ENCODE measurements at regions not wholly inside any gene's neighbourhood (a gene's known extent, or its start where the extent isn't known, plus 50 kb on each side); places are given as distances from the start of the nearest gene placed in this dataset.

GRCh38 chr13:85638265-85638664 lies 161.0 kb downstream of the SLITRK6 start:
- no peaks in the 10 kb centered on the region for H3K9me2 ChIP-seq (ENCODE audit: insufficient read depth)
- no TSS peak for BruUV-seq (replicated peaks)
- no peak for TF ChIP-seq JUND (IDR thresholded peaks at IDR 0.05)
- TF ChIP-seq CEBPB (IDR thresholded peaks at IDR 0.05; ENCODE audit: low read depth): no peak
- TF ChIP-seq POLR2AphosphoS5 (IDR thresholded peaks at IDR 0.05; ENCODE audit: low read depth, low read length): no peak
- no peak for TF ChIP-seq RAD21 (IDR thresholded peaks at IDR 0.05; ENCODE audit: low read depth)
- TF ChIP-seq ZFX (IDR thresholded peaks at IDR 0.05): no peak
- TF ChIP-seq ELF1 (IDR thresholded peaks at IDR 0.05; ENCODE audit: borderline replicate concordance, low read depth): no peak
- no peak for TF ChIP-seq EGR1 (IDR thresholded peaks at IDR 0.05; ENCODE audit: low read depth)
- TF ChIP-seq ZBTB33 (IDR thresholded peaks at IDR 0.05; ENCODE audit: extremely low read depth, insufficient replicate concordance, low read length): no peak
- TF ChIP-seq TCF7L2 (IDR thresholded peaks at IDR 0.05; ENCODE audit: borderline replicate concordance, extremely low read depth, insufficient read depth, insufficient read length): no peak
- TF ChIP-seq MAX (IDR thresholded peaks at IDR 0.05): no peak
- TF ChIP-seq POLR2A (IDR thresholded peaks at IDR 0.05; ENCODE audit: borderline replicate concordance, extremely low read depth, insufficient read depth, insufficient read length): no peak
- no peak for TF ChIP-seq ATF3 (IDR thresholded peaks at IDR 0.05)
- no peak for TF ChIP-seq YY1 (IDR thresholded peaks at IDR 0.05; ENCODE audit: extremely low read depth, insufficient replicate concordance, low read depth, low read length)
- no peak for TF ChIP-seq EZH2phosphoT487 (IDR thresholded peaks at IDR 0.05; ENCODE audit: borderline replicate concordance)
- no peak for TF ChIP-seq FOSL1 (IDR thresholded peaks at IDR 0.05; ENCODE audit: low read depth)
- TF ChIP-seq CTCF (IDR thresholded peaks at IDR 0.05 in 2 of 3, conservative IDR thresholded peaks at IDR 0.05 in 1 of 3; ENCODE audit: borderline replicate concordance in 1 of 3, insufficient read depth in 1 of 3, low read depth in 2 of 3, low read length in 2 of 3): no peak
- no peak for TF ChIP-seq SRF (IDR thresholded peaks at IDR 0.05; ENCODE audit: low read depth)
- no peak for TF ChIP-seq EZH2 (IDR thresholded peaks at IDR 0.05)
- TF ChIP-seq SP1 (IDR thresholded peaks at IDR 0.05; ENCODE audit: low read depth): no peak
- CTCF ChIA-PET: no interaction called here
- H3K27ac ChIP-seq (ENCODE audit: low read depth, low read length): no peak overlapping the region
- H3K27me3 ChIP-seq (ENCODE audit: insufficient read depth, low read length): no peaks in the 10 kb centered on the region
- POLR2A ChIA-PET: no interaction called here
- no peaks in the 10 kb centered on the region for H4K20me1 ChIP-seq (ENCODE audit: insufficient read depth)
- no peak overlapping the region for H3K4me3 ChIP-seq (replicated peaks in 1 of 2; ENCODE audit: low read depth in 1 of 2, low read length in 2 of 2)
- H3K36me3 ChIP-seq (ENCODE audit: control insufficient read depth in 1 of 2, insufficient read depth in 2 of 2, low read length in 2 of 2): no peaks in the 10 kb centered on the region
- H3K9ac ChIP-seq (ENCODE audit: low read length): no peak overlapping the region
- RAD21 ChIA-PET (ENCODE audit: low non-redundant PET in 1 of 2, low total read pairs in 2 of 2, uncharacterized antibody in 2 of 2, unreplicated experiment in 2 of 2): no interaction called here
- H3K4me1 ChIP-seq (ENCODE audit: control insufficient read depth in 1 of 2, insufficient read depth in 2 of 2, low read length in 2 of 2): no peaks in the 10 kb centered on the region
- no peaks in the 10 kb centered on the region for H3K79me2 ChIP-seq (ENCODE audit: insufficient read depth, low read length)
- DNase-seq (ENCODE audit: low read depth, low spot score): no peak
- H3K4me2 ChIP-seq (ENCODE audit: low read length): no peak overlapping the region
- ATAC-seq: no peak
- intact Hi-C loops (cut with micrococcal nuclease): no loop called here
- 0 out of 4 replicates have a peak, but pooled peaks cover 0 to 7% of the 10 kb centered on the region in 2 experiments for H3K9me3 ChIP-seq (ENCODE audit: control insufficient read depth in 1 of 2, insufficient read depth in 1 of 2, low read depth in 1 of 2, low read length in 2 of 2)
- no peak overlapping the region for H2AFZ ChIP-seq (ENCODE audit: low read depth, low read length, poor library complexity, severe bottlenecking)

Measured in HCT116 (cell line).